ENCODE measurements at regions not wholly inside any gene's neighbourhood (a gene's known extent, or its start where the extent isn't known, plus 50 kb on each side); places are given as distances from the start of the nearest gene placed in this dataset.

GRCh38 chrX:41009850-41010846 is 75.1 kb upstream of the USP9X start:
- TF ChIP-seq CTCF (IDR thresholded peaks at IDR 0.05; ENCODE audit: insufficient read depth, low read depth, low read length) (no peak), EZH2 (IDR thresholded peaks at IDR 0.05; ENCODE audit: insufficient read depth, low read length) (no peak)
